Cardiac fibroblast (primary cell): ENCODE measurements at regions not wholly inside any gene's neighbourhood (a gene's known extent, or its start where the extent isn't known, plus 50 kb on each side); places are given as distances from the start of the nearest gene placed in this dataset.

Experiments used
- DNase-seq, 2 donors: peaks; one replicate each; pipeline versions ENCODE4 v3.0.0 to v3.0.0-alpha.2; 2010; ENCODE audit warnings: low read depth in 2 of 2
- H3K4me3 ChIP-seq, 2 donors: replicated peaks in 1 of 2; 1 replicate in 1 of 2; 2 replicates in 1 of 2; pipeline ENCODE4 v1.5.1; 2011; ENCODE audit warnings: low read depth in 2 of 2, low read length in 2 of 2, mild to moderate bottlenecking in 2 of 2, moderate library complexity in 1 of 2
- CTCF ChIP-seq: IDR thresholded peaks from one replicate; pipeline ENCODE4 v1.5.1; 2011; ENCODE audit warnings: low read depth, mild to moderate bottlenecking, low read length, inconsistent platforms

DNA sequence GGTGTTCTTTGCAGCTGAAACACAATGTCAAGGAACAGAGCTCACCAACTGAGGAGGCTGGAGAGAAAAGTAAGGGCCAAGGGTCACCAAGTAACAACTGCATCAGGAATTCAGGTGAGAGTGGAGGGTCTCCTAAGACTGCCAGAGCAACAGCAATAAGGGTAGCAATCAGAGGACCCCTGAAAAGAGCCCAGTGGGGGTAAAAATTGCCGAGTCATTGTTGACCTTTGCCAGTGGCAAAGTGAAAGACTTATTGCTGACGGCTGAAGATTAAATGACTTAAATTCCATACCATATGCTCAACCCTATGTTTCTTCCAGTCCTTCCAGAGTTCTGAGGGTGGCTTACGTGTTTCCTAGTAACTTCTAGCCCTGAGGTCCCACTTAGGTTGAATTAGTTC is 51.9 kb upstream of the ARHGAP42 start:
- no peak for TF ChIP-seq CTCF
- DNase-seq, result no peak
- H3K4me3 ChIP-seq, result no peak overlapping the region

- no peak overlapping the region for H3K4me3 ChIP-seq
- no peak for DNase-seq
- TF ChIP-seq CTCF, result no peak
Observed at GRCh38 chr11:100636536-100636935, 50.6 kb upstream of the ARHGAP42 start.
